Thymus (tissue), 11 donors: ENCODE measurements at regions not wholly inside any gene's neighbourhood (a gene's known extent, or its start where the extent isn't known, plus 50 kb on each side); places are given as distances from the start of the nearest gene placed in this dataset.

Experiments used
- DNase-seq, 9 donors: peaks; one replicate each; pipeline ENCODE4 v3.0.0-alpha.2; 2013; ENCODE audit warnings: low spot score in 9 of 9, low read depth in 6 of 9, missing footprints in 1 of 9
- H3K27ac ChIP-seq, 2 donors: one replicate each; pipeline ENCODE4 v1.5.1; 2013; ENCODE audit warnings: control low read depth in 1 of 2, low read depth in 1 of 2, low read length in 1 of 2, mild to moderate bottlenecking in 1 of 2, moderate library complexity in 1 of 2
- H3K27me3 ChIP-seq, 2 donors: one replicate each; pipeline ENCODE4 v1.5.1; 2013; ENCODE audit warnings: low read length in 1 of 2; ENCODE audit not compliant: control insufficient read depth in 2 of 2, insufficient read depth in 1 of 2
- H3K36me3 ChIP-seq, 2 donors: one replicate each; pipeline ENCODE4 v1.5.1; 2013; ENCODE audit warnings: low read length in 1 of 2, mild to moderate bottlenecking in 1 of 2, moderate library complexity in 1 of 2; ENCODE audit not compliant: control insufficient read depth in 2 of 2, insufficient read depth in 2 of 2
- H3K4me1 ChIP-seq, 2 donors: one replicate each; pipeline ENCODE4 v1.5.1; 2013; ENCODE audit warnings: low read length in 2 of 2; ENCODE audit not compliant: control insufficient read depth in 2 of 2, insufficient read depth in 2 of 2
- H3K4me3 ChIP-seq, 2 donors: one replicate each; pipeline ENCODE4 v1.5.1; 2013; ENCODE audit warnings: low read length in 2 of 2, control low read depth in 1 of 2, mild to moderate bottlenecking in 1 of 2
- H3K9me3 ChIP-seq, 2 donors: one replicate each; pipeline ENCODE4 v1.5.1; 2013; ENCODE audit warnings: low read length in 1 of 2, mild to moderate bottlenecking in 1 of 2; ENCODE audit not compliant: control insufficient read depth in 2 of 2, insufficient read depth in 1 of 2
- WGBS: extraction: QIAGEN DNeasy Blood & Tissue Kit; methylation state at CpG from one replicate; pipeline ENCODE4 v1.1.7; 2013; 5-methylcytosine and 5-hydroxymethylcytosine counted together
- donor health status: healthy.

DNA sequence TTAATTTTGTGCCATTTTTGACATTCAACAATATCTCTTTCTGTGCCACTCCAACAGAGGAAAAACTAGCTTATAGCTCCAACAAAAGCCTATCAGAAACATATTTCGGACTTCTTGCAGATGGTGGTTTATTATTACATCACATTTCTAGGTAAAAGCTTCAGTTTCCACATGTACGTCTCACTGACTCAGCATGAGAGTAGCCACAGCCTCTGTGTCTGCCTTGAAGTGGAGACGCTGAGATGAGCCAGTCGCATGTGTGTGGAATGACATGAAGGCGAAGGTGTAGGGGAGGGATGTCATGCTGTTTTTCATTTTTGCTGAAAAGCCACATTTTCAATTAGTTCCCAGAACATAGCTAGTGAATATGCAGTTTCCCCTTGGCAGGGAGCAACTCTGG, 598.6 kb downstream of the EFNB2 start:
- 87% methylated on average over 5 of the region's 5 CpGs for WGBS
- Histone ChIP-seq H3K4me1 (no peaks in the 10 kb centered on the region), H3K9me3 (no peaks in the 10 kb centered on the region), H3K36me3 (no peaks in the 10 kb centered on the region), H3K4me3 (no peak overlapping the region), H3K27ac (no peak overlapping the region), H3K27me3 (no peaks in the 10 kb centered on the region)
- no peak for DNase-seq

- no peak for DNase-seq
- WGBS = 94% methylated on average over 4 of the region's 4 CpGs
- no peak overlapping the region for H3K4me3 ChIP-seq
- H3K9me3 ChIP-seq = no peaks in the 10 kb centered on the region
- no peaks in the 10 kb centered on the region for H3K36me3 ChIP-seq
- no peaks in the 10 kb centered on the region for H3K27me3 ChIP-seq
- no peaks in the 10 kb centered on the region for H3K4me1 ChIP-seq
- H3K27ac ChIP-seq = no peak overlapping the region
Measured at GRCh38 chr13:105929505-105929904, 606.0 kb downstream of the EFNB2 start.

GRCh38 chr13:105928901-105929300, 606.6 kb downstream of the EFNB2 start:
- no peak for DNase-seq
- Histone ChIP-seq H3K9me3 (no peaks in the 10 kb centered on the region), H3K4me1 (no peaks in the 10 kb centered on the region), H3K27me3 (no peaks in the 10 kb centered on the region), H3K27ac (no peak overlapping the region), H3K4me3 (no peak overlapping the region), H3K36me3 (no peaks in the 10 kb centered on the region)
- 98% methylated on average over 4 of the region's 4 CpGs for WGBS

GRCh38 chr13:105928048-105928447, 607.4 kb downstream of the EFNB2 start:
- H3K4me1 ChIP-seq = no peaks in the 10 kb centered on the region
- H3K27me3 ChIP-seq = no peaks in the 10 kb centered on the region
- 90% methylated on average over 1 of the region's 1 CpG for WGBS

GRCh38 chr13:105925496-105925895, 610.0 kb downstream of the EFNB2 start:
- Histone ChIP-seq H3K9me3 (no peaks in the 10 kb centered on the region), H3K27me3 (no peaks in the 10 kb centered on the region), H3K4me1 (no peaks in the 10 kb centered on the region), H3K36me3 (no peaks in the 10 kb centered on the region), H3K27ac (no peak overlapping the region), H3K4me3 (no peak overlapping the region)
- DNase-seq = no peak
- 64% methylated on average over 2 of the region's 2 CpGs for WGBS

More at GRCh38 chr13:105928048-105928447, 607.4 kb downstream of the EFNB2 start:
- Histone ChIP-seq H3K36me3 (no peaks in the 10 kb centered on the region), H3K27ac (no peak overlapping the region), H3K9me3 (no peaks in the 10 kb centered on the region), H3K4me3 (no peak overlapping the region)
- no peak for DNase-seq

DNA sequence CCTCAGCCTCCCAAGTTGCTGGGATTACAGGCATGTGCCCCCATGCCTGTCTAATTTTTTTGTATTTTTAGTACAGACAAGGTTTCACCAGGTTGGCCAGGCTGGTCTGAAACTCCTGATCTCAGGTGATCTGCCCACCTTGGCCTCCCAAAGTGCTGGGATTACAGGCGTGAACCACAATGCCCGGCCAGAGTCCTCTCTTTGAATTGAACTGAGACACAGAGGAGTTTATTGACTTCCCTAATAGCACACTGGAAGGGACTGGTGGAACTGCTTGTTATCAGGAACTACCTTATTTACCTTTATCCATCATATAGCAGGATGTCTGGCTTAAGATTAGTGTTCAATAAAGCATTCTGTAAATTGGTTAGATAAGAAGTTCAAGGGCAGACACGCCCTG, 613.8 kb downstream of the EFNB2 start:
- no peaks in the 10 kb centered on the region for H3K27me3 ChIP-seq

GRCh38 chr13:105920370-105920769, 615.1 kb downstream of the EFNB2 start:
- Histone ChIP-seq H3K4me3 (no peak overlapping the region), H3K27ac (no peak overlapping the region), H3K9me3 (no peaks in the 10 kb centered on the region), H3K36me3 (no peaks in the 10 kb centered on the region), H3K4me1 (no peaks in the 10 kb centered on the region), H3K27me3 (no peaks in the 10 kb centered on the region)
- WGBS = 89% methylated on average over 4 of the region's 4 CpGs
- no peak for DNase-seq

More for the DNA sequence above, 613.8 kb downstream of the EFNB2 start:
- 82% methylated on average over 3 of the region's 3 CpGs for WGBS
- no peak overlapping the region for H3K4me3 ChIP-seq
- no peaks in the 10 kb centered on the region for H3K9me3 ChIP-seq
- H3K36me3 ChIP-seq = no peaks in the 10 kb centered on the region
- H3K4me1 ChIP-seq = no peaks in the 10 kb centered on the region
- DNase-seq = no peak
- no peak overlapping the region for H3K27ac ChIP-seq

GRCh38 chr13:105918842-105919741, 616.4 kb downstream of the EFNB2 start:
- Histone ChIP-seq H3K4me3 (no peak overlapping the region), H3K4me1 (peaks cover 0 to 5% of the 10 kb centered on the region in 2 donors), H3K9me3 (no peaks in the 10 kb centered on the region), H3K27me3 (no peaks in the 10 kb centered on the region), H3K36me3 (no peaks in the 10 kb centered on the region), H3K27ac (no peak overlapping the region)
- 91% methylated on average over 16 of the region's 16 CpGs for WGBS
- no peak for DNase-seq

DNA sequence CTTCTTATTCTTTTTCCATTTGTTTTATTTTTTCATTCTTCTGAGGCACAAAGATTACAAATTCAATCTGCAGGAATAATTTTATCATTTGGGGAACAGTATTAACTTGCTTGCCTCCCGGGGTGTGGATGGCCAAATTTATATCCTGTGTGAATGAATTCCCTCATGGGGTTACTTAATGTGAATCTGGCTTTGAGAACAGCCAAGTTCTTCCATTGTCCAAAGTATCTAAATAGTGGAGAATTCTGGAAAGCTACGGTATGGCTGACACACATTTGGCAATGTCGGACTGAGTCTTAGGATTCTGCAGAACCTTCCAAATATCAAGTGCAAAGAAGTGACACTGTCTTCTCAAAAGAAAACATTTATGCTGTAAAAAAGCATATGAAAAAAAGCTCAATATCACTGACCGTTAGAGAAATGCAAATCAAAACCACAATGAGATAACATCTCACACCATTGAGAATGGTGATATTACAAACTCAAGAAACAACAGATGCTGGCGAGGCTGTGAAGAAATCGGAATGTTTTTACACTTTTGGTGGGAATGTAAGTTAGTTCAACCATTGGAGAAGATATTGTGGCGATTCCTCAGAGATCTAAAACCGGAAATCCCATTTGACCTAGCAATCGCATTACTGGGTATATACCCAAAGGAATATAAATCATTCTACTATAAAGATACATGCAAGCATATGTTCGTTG, 620.2 kb downstream of the EFNB2 start:
- H3K9me3 ChIP-seq = no peaks in the 10 kb centered on the region
- DNase-seq = no peak

More for the DNA sequence above, 620.2 kb downstream of the EFNB2 start:
- H3K36me3 ChIP-seq = no peaks in the 10 kb centered on the region
- H3K27me3 ChIP-seq = peaks cover 0 to 9% of the 10 kb centered on the region in 2 donors
- H3K27ac ChIP-seq = no peak overlapping the region
- no peak overlapping the region for H3K4me3 ChIP-seq
- WGBS = 80% methylated on average over 10 of the region's 10 CpGs
- peaks cover 0 to 5% of the 10 kb centered on the region in 2 donors for H3K4me1 ChIP-seq
